Tibial artery (tissue), 4 donors: ENCODE measurements at regions not wholly inside any gene's neighbourhood (a gene's known extent, or its start where the extent isn't known, plus 50 kb on each side); places are given as distances from the start of the nearest gene placed in this dataset.

Experiments
- DNase-seq, 2 donors: peaks; one replicate each; pipeline ENCODE4 v3.0.0-alpha.2; 2019
- H3K27ac ChIP-seq, 2 donors: fragments of 200-600 bp; sonication (generic) in 1 of 2; 1 replicate in 1 of 2; 2 replicates in 1 of 2; pipeline ENCODE4 v1.5.1; 2018 to 2019; ENCODE audit warnings: mild to moderate bottlenecking in 1 of 2
- H3K27me3 ChIP-seq, 2 donors: fragments of 200-600 bp; sonication (generic) in 1 of 2; one replicate each; pipeline versions ENCODE4 v1.5.1 to v1.6.0; 2016 to 2019
- H3K36me3 ChIP-seq, 3 donors: fragments of 200-600 bp; sonication (generic) in 2 of 3; one replicate each; pipeline ENCODE4 v1.5.1; 2016 to 2019; ENCODE audit warnings: mild to moderate bottlenecking in 2 of 3
- H3K4me1 ChIP-seq, 4 donors: fragments of 200-600 bp; sonication (generic) in 2 of 4; 1 replicate in 3 of 4; 2 replicates in 1 of 4; pipeline ENCODE4 v1.5.1; 2016 to 2019
- H3K4me3 ChIP-seq, 2 donors: fragments of 200-600 bp; sonication (generic) in 1 of 2; 1 replicate in 1 of 2; 2 replicates in 1 of 2; pipeline ENCODE4 v1.5.1; 2018 to 2019; ENCODE audit warnings: mild to moderate bottlenecking in 2 of 2
- H3K9me3 ChIP-seq, 3 donors: fragments of 200-600 bp; sonication (generic) in 1 of 3; one replicate each; pipeline ENCODE4 v1.5.1; 2016 to 2019
- CTCF ChIP-seq, 2 experiments: fragments of 200-600 bp in 1 of 2; fragments of 450-650 bp in 1 of 2; IDR thresholded peaks; one replicate each; pipeline ENCODE4 v1.5.1; 2017 to 2019; ENCODE audit warnings: antibody characterized with exemption in 2 of 2, mild to moderate bottlenecking in 1 of 2, moderate library complexity in 1 of 2
- intact Hi-C: fragments of 100-400 bp; cut with DNase I; formaldehyde crosslinking; loops from one replicate; pipeline ENCODE4 v1.15.0; 2023; ENCODE audit warnings: low total_unique reads

DNA sequence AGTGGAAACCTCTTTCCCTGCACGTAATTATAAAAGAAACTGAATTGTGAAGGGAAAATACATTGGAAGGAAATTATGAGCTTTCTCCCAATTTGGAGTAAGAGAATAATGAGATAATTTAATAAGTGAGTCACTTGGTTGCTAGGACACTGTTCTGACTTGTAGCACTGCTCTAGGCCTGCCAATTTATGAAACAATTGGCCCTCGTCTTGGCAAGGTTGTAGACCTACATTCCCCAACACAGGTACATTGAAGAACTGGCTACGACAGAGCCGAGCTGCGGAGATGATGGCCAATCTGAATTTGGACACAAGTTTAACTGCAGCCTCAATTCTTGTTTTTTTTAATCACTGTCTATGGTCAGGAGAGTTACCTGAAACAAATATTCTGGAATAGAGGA, 674.1 kb downstream of the MECOM start:
- Histone ChIP-seq H3K36me3 (no peaks in the 10 kb centered on the region), H3K27ac (no peak overlapping the region), H3K9me3 (no peaks in the 10 kb centered on the region), H3K27me3 (no peaks in the 10 kb centered on the region), H3K4me3 (no peak overlapping the region), H3K4me1 (no peaks in the 10 kb centered on the region)
- no peak for DNase-seq
- intact Hi-C loops: no loop called here
- no peak for TF ChIP-seq CTCF (IDR thresholded peaks at IDR 0.05)

DNA sequence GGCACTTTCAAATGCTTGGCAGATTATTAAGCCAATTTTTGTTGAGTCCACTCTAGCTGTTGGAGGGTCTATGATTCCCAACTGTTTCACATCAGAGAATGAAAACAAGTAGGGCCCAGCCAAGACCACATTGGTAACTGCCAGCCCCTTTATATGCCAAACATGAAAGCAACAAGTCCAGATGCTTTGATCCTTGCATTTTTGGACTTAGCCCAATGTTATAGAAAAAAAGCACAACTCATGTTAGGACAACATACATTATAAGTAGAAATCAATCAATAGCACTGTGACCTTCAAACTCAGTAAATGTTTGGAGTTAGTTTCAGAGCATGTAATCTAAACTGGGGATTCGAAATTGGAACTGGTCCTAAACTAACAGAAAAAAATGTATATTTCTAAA, 674.7 kb downstream of the MECOM start:
- no peak overlapping the region for H3K27ac ChIP-seq

DNA sequence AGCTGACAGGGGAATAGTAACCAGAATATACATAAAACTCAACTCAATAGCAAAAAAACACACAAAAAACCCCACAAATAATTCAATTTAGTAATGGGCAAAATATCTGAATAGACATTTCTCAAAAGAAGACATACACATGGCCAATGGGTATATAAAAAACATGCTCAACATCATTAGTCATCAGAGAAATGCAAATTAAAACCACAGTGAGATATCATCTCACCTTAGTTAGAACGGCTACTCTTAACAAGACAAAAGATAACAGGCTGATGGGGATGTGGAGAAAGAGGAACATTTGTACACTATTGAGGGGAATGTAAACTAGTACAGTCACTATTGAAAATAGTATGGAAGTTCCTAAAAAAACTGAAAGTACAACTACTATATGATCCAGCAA, 678.6 kb downstream of the MECOM start:
- no peak for DNase-seq
- no peaks in the 10 kb centered on the region for H3K27me3 ChIP-seq
- H3K4me1 ChIP-seq: no peaks in the 10 kb centered on the region
- no peaks in the 10 kb centered on the region for H3K36me3 ChIP-seq
- no peaks in the 10 kb centered on the region for H3K9me3 ChIP-seq
- H3K27ac ChIP-seq: no peak overlapping the region
- no peak overlapping the region for H3K4me3 ChIP-seq
- no peak for TF ChIP-seq CTCF (IDR thresholded peaks at IDR 0.05)
- intact Hi-C loops: no loop called here

More for the DNA sequence above, 674.7 kb downstream of the MECOM start:
- Histone ChIP-seq H3K9me3 (no peaks in the 10 kb centered on the region), H3K4me1 (no peaks in the 10 kb centered on the region), H3K36me3 (no peaks in the 10 kb centered on the region), H3K4me3 (no peak overlapping the region), H3K27me3 (no peaks in the 10 kb centered on the region)
- TF ChIP-seq CTCF (IDR thresholded peaks at IDR 0.05): no peak
- intact Hi-C loops: no loop called here
- no peak for DNase-seq

DNA sequence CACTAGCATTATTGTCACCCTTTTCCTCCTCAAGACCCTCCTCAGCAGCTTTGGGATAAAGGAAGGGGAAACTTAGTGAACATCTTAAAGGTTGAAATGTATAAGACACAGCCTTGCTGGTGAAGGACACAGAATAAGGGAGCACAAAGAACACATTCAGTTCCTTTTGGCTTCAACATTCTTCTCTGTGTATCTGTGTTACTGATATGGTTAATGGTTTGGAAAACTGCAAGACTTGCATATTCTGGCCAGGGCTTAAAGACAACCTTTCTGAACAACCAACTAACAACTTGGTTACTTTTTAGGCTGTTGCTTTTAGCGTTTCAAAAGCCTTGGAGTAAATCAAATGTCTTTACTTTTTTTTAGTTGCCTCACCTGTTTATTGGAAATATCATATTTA, 680.5 kb downstream of the MECOM start:
- intact Hi-C loops: no loop called here

GRCh38 chr3:168981396-168981795, 682.1 kb downstream of the MECOM start:
- intact Hi-C loops: no loop called here
- peaks cover 0 to 12% (median 0%) of the 10 kb centered on the region in 4 donors for H3K4me1 ChIP-seq

More for the DNA sequence above, 680.5 kb downstream of the MECOM start:
- DNase-seq: no peak
- no peak overlapping the region for H3K4me3 ChIP-seq
- no peaks in the 10 kb centered on the region for H3K36me3 ChIP-seq
- peaks cover 0 to 9% (median 0%) of the 10 kb centered on the region in 4 donors for H3K4me1 ChIP-seq
- no peak for TF ChIP-seq CTCF (IDR thresholded peaks at IDR 0.05)
- no peak overlapping the region for H3K27ac ChIP-seq
- H3K9me3 ChIP-seq: no peaks in the 10 kb centered on the region
- no peaks in the 10 kb centered on the region for H3K27me3 ChIP-seq

More at GRCh38 chr3:168981396-168981795, 682.1 kb downstream of the MECOM start:
- no peaks in the 10 kb centered on the region for H3K36me3 ChIP-seq
- no peaks in the 10 kb centered on the region for H3K9me3 ChIP-seq
- no peak overlapping the region for H3K27ac ChIP-seq
- no peak for DNase-seq
- no peaks in the 10 kb centered on the region for H3K27me3 ChIP-seq
- H3K4me3 ChIP-seq: no peak overlapping the region
- no peak for TF ChIP-seq CTCF (IDR thresholded peaks at IDR 0.05)
